ENCODE measurements at regions not wholly inside any gene's neighbourhood (a gene's known extent, or its start where the extent isn't known, plus 50 kb on each side); places are given as distances from the start of the nearest gene placed in this dataset.
A peak's percentile ranks its signal among the peaks of the same experiment; 100 is the strongest.

- no peak overlapping the region for H3K27ac ChIP-seq (ENCODE audit: low read length)
- DNase-seq, result no peak
- H3K9me3 ChIP-seq (ENCODE audit: control insufficient read depth, low read length), result no peaks in the 10 kb centered on the region
- H3K4me3 ChIP-seq (ENCODE audit: low read length), result no peak overlapping the region
- intact Hi-C loops (cut with DNase I), result no loop called here
- H3K4me1 ChIP-seq (ENCODE audit: control insufficient read depth, insufficient read depth, low read length), result no peaks in the 10 kb centered on the region
- no peak for ATAC-seq
- H3K27me3 ChIP-seq (ENCODE audit: control insufficient read depth, insufficient read depth), result no peaks in the 10 kb centered on the region
These were observed 74.3 kb downstream of the ANKRD7 start for GRCh38 chr7:118298771-118299170.

DNA sequence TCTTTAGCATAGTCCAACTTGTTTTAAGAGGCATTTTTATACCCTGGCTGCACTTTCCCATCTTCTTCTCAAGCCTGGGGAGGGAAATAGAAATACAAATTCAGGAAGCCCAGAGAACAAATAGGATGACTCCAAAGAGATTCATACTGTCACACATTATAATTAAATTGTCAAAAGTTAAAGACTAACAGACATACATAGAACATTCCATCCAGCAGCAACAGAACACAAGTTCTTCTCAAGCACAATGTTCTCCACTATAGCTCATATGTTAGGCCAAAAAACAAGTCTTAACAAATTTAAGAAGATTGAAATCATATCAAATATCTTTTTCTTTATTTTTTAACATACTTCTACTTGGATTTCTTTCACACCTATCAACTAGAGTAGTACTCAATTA, 75.7 kb downstream of the ANKRD7 start:
- ATAC-seq, result no peak
- Histone ChIP-seq H3K9me3 (ENCODE audit: control insufficient read depth, low read length) (no peaks in the 10 kb centered on the region), H3K4me1 (ENCODE audit: control insufficient read depth, insufficient read depth, low read length) (no peaks in the 10 kb centered on the region), H3K27me3 (ENCODE audit: control insufficient read depth, insufficient read depth) (no peaks in the 10 kb centered on the region), H3K4me3 (ENCODE audit: low read length) (no peak overlapping the region), H3K27ac (ENCODE audit: low read length) (no peak overlapping the region)
- intact Hi-C loops (cut with DNase I), result no loop called here
- DNase-seq, result no peak

- no peak overlapping the region for H3K27ac ChIP-seq (ENCODE audit: low read length)
- no peak for ATAC-seq
- H3K9me3 ChIP-seq (ENCODE audit: control insufficient read depth, low read length), result no peaks in the 10 kb centered on the region
- H3K4me1 ChIP-seq (ENCODE audit: control insufficient read depth, insufficient read depth, low read length), result no peaks in the 10 kb centered on the region
- intact Hi-C loops (cut with DNase I), result no loop called here
- WGBS, result 66% methylated on average over 2 of the region's 2 CpGs
- no peak for DNase-seq
- H3K27me3 ChIP-seq (ENCODE audit: control insufficient read depth, insufficient read depth), result no peaks in the 10 kb centered on the region
- no peak overlapping the region for H3K4me3 ChIP-seq (ENCODE audit: low read length)
These were observed 79.6 kb downstream of the ANKRD7 start for GRCh38 chr7:118304100-118304499.

- Histone ChIP-seq H3K9me3 (ENCODE audit: control insufficient read depth, low read length) (no peaks in the 10 kb centered on the region), H3K27me3 (ENCODE audit: control insufficient read depth, insufficient read depth) (no peaks in the 10 kb centered on the region), H3K4me1 (ENCODE audit: control insufficient read depth, insufficient read depth, low read length) (no peaks in the 10 kb centered on the region), H3K27ac (ENCODE audit: low read length) (no peak overlapping the region), H3K4me3 (ENCODE audit: low read length) (no peak overlapping the region)
- intact Hi-C loops (cut with DNase I), result no loop called here
- 35% methylated on average over 1 of the region's 1 CpG for WGBS
- ATAC-seq, result no peak
- no peak for DNase-seq
These were observed 81.2 kb downstream of the ANKRD7 start for GRCh38 chr7:118305671-118306070.

DNA sequence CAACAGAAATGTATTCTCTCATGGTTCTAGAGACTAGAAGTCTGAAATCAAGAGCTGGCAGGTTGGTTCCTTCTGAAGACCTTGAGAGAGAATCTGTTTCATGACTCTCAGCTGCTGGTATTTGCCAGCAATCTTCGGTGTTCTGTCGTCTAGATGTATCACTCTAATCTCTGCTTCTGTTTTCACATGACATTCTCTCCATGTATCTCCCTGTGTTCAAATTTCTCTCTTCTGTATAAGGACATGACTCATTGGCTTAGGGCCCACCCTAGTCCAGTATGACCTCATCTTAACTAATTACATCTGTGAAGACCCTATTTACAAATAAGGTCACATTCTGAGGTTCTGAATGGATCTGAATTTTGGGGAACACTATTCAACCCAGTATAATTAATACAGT, 82.3 kb downstream of the ANKRD7 start:
- Histone ChIP-seq H3K27ac (ENCODE audit: low read length) (no peak overlapping the region), H3K4me3 (ENCODE audit: low read length) (no peak overlapping the region), H3K4me1 (ENCODE audit: control insufficient read depth, insufficient read depth, low read length) (no peaks in the 10 kb centered on the region), H3K27me3 (ENCODE audit: control insufficient read depth, insufficient read depth) (no peaks in the 10 kb centered on the region), H3K9me3 (ENCODE audit: control insufficient read depth, low read length) (no peaks in the 10 kb centered on the region)
- 34% methylated on average over 2 of the region's 2 CpGs for WGBS
- DNase-seq, result no peak
- intact Hi-C loops (cut with DNase I), result no loop called here
- ATAC-seq, result no peak

DNA sequence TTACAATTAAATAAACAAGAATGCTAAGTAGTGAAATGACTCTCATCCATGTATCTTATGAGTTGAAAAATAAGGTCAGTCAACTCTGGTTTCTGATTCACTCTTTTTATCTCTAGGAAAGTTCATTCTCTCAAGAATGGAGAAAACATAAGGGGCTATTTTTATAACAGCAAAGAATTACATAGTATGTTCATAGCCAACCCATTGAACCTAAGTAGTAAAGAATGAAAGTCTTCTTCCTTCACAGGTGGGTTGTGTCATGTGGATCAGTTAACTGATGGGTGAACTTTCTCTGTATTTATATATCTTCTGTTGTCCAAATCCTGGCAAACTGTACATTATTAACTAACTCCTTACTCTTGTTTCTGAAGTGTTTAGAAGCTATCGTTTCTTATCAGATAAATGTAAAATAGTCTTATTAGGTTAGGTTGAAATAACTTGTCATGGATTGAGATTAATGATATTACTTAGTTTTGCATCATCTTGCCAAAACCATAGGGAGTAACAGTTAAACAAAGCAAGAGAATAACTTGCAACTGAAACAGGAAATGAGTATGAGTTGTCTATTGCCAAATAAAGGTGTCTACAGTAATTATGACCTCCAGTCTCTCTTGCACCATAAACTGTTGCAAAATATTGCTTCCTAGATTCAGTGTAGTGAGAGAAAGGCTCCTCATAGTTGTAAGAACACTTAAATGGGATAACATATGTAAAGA, 86.8 kb downstream of the ANKRD7 start:
- no peak for ATAC-seq
- no peak for DNase-seq
- Histone ChIP-seq H3K4me3 (ENCODE audit: low read length) (no peak overlapping the region), H3K4me1 (ENCODE audit: control insufficient read depth, insufficient read depth, low read length) (no peaks in the 10 kb centered on the region), H3K27me3 (ENCODE audit: control insufficient read depth, insufficient read depth) (no peaks in the 10 kb centered on the region), H3K27ac (ENCODE audit: low read length) (no peak overlapping the region), H3K9me3 (ENCODE audit: control insufficient read depth, low read length) (no peaks in the 10 kb centered on the region)
- 32% methylated on average over 1 of the region's 1 CpG for WGBS
- intact Hi-C loops (cut with DNase I), result no loop called here

DNA sequence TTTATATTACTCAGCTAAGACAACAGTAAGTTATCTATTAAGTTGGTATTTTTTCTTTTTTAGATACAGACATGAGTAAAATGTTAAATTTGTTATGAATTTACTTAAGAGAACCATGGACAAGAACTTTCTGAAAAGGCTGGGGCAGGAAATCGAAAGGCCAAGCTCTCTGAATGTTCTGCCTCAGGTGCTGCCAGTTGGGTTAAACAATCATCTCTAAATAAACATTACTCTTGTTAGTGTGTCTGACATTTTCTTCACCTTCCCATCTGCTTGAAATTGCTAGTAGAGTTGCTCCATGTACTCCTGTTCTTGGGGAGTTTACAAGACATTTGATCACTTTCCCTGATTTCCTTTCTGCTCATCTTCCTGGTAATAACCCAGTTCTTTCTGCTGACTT, 87.5 kb downstream of the ANKRD7 start:
- intact Hi-C loops (cut with DNase I), result no loop called here
- 72% methylated on average over 1 of the region's 1 CpG for WGBS
- no peak for ATAC-seq

GRCh38 chr7:118312966-118313365, 88.5 kb downstream of the ANKRD7 start:
- Histone ChIP-seq H3K9me3 (ENCODE audit: control insufficient read depth, low read length) (no peaks in the 10 kb centered on the region), H3K27me3 (ENCODE audit: control insufficient read depth, insufficient read depth) (no peaks in the 10 kb centered on the region), H3K4me3 (ENCODE audit: low read length) (no peak overlapping the region), H3K4me1 (ENCODE audit: control insufficient read depth, insufficient read depth, low read length) (no peaks in the 10 kb centered on the region), H3K27ac (ENCODE audit: low read length) (no peak overlapping the region)
- WGBS, result 96% methylated on average over 1 of the region's 1 CpG
- ATAC-seq (no peak), DNase-seq (no peak)
- intact Hi-C loops (cut with DNase I), result no loop called here

More for the DNA sequence above, 87.5 kb downstream of the ANKRD7 start:
- no peaks in the 10 kb centered on the region for H3K4me1 ChIP-seq (ENCODE audit: control insufficient read depth, insufficient read depth, low read length)
- no peak for DNase-seq
- no peak overlapping the region for H3K4me3 ChIP-seq (ENCODE audit: low read length)
- no peaks in the 10 kb centered on the region for H3K9me3 ChIP-seq (ENCODE audit: control insufficient read depth, low read length)
- H3K27me3 ChIP-seq (ENCODE audit: control insufficient read depth, insufficient read depth), result no peaks in the 10 kb centered on the region
- H3K27ac ChIP-seq (ENCODE audit: low read length), result no peak overlapping the region

GRCh38 chr7:118324790-118325449, 100.4 kb downstream of the ANKRD7 start:
- H3K4me1 ChIP-seq (ENCODE audit: control insufficient read depth, insufficient read depth, low read length), result no peaks in the 10 kb centered on the region
- DNase-seq (peak in 1 of 3 donors; percentile 32), ATAC-seq (peak in 1 of 2 donors; percentile 22)
- intact Hi-C loops (cut with DNase I), result no loop called here
- H3K9me3 ChIP-seq (ENCODE audit: control insufficient read depth, low read length), result no peaks in the 10 kb centered on the region
- no peaks in the 10 kb centered on the region for H3K27me3 ChIP-seq (ENCODE audit: control insufficient read depth, insufficient read depth)
- no peak overlapping the region for H3K4me3 ChIP-seq (ENCODE audit: low read length)
- 84% methylated on average over 4 of the region's 4 CpGs for WGBS
- no peak overlapping the region for H3K27ac ChIP-seq (ENCODE audit: low read length)

DNA sequence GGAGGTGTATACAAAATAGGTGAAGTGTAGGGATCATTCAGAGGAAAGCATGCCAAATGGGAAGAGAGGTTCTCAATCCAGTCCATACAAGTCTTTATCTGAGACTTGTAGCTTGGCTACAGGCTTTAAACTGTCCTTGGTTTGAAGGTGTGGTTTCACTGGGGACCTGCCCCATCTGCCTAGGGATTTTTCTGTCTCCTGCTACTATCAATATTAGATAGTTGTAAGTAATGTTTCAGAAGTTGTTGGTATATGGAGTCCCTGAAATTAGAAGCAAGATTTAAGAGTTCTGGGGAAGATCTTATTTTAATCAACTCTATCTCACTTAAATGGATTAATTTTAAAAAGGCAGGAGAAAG, 100.9 kb downstream of the ANKRD7 start:
- intact Hi-C loops (cut with DNase I), result no loop called here
- no peak for ATAC-seq

GRCh38 chr7:118327174-118327573, 102.7 kb downstream of the ANKRD7 start:
- DNase-seq (no peak), ATAC-seq (no peak)
- Histone ChIP-seq H3K27ac (ENCODE audit: low read length) (no peak overlapping the region), H3K27me3 (ENCODE audit: control insufficient read depth, insufficient read depth) (no peaks in the 10 kb centered on the region), H3K4me3 (ENCODE audit: low read length) (no peak overlapping the region), H3K9me3 (ENCODE audit: control insufficient read depth, low read length) (no peaks in the 10 kb centered on the region), H3K4me1 (ENCODE audit: control insufficient read depth, insufficient read depth, low read length) (no peaks in the 10 kb centered on the region)
- intact Hi-C loops (cut with DNase I), result no loop called here
- WGBS, result 60% methylated on average over 2 of the region's 2 CpGs

More for the DNA sequence above, 100.9 kb downstream of the ANKRD7 start:
- Histone ChIP-seq H3K9me3 (ENCODE audit: control insufficient read depth, low read length) (no peaks in the 10 kb centered on the region), H3K27me3 (ENCODE audit: control insufficient read depth, insufficient read depth) (no peaks in the 10 kb centered on the region), H3K27ac (ENCODE audit: low read length) (no peak overlapping the region), H3K4me1 (ENCODE audit: control insufficient read depth, insufficient read depth, low read length) (no peaks in the 10 kb centered on the region), H3K4me3 (ENCODE audit: low read length) (no peak overlapping the region)
- DNase-seq, result no peak

Measured in right cardiac atrium (tissue), 5 donors.